Gastrocnemius medialis (tissue), 4 donors: ENCODE measurements at regions not wholly inside any gene's neighbourhood (a gene's known extent, or its start where the extent isn't known, plus 50 kb on each side); places are given as distances from the start of the nearest gene placed in this dataset.

Source experiments
- CTCF ChIP-seq, 5 experiments: fragments of 450-650 bp in 3 of 5; fragments of 200-600 bp in 2 of 5; sonication (generic) in 2 of 5; IDR thresholded peaks in 4 of 5; conservative IDR thresholded peaks in 1 of 5; 1 replicate in 4 of 5; 2 replicates in 1 of 5; pipeline ENCODE4 v1.5.1; 2016 to 2019; ENCODE audit warnings: antibody characterized with exemption in 5 of 5, mild to moderate bottlenecking in 3 of 5, moderate library complexity in 3 of 5
- POLR2A ChIP-seq, 2 donors: fragments of 450-650 bp; IDR thresholded peaks; one replicate each; pipeline ENCODE4 v1.6.1; 2017; ENCODE audit warnings: antibody characterized with exemption in 2 of 2, mild to moderate bottlenecking in 2 of 2, moderate library complexity in 2 of 2

DNA sequence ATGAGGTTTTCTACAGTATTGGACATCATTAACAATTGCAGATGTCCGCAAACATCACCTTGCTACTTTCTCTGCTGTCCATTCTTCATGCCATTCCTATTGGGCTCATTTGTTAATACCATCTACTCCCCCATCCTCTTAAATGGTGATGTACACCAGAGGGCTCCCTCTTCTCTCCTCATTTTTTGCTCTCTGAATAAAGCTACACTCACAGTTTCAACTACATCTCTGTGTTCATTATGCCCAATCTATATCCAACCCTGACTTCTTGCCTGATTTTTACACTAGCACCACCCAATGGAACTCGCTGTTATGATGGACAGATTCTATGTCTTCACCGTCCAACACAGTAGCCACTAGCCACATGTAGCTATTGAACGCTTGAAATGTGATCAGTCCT lies 288.1 kb upstream of the ID4 start:
- no peak for TF ChIP-seq POLR2A (IDR thresholded peaks at IDR 0.05)
- no peak for TF ChIP-seq CTCF (IDR thresholded peaks at IDR 0.05 in 4 of 5, conservative IDR thresholded peaks at IDR 0.05 in 1 of 5)
